ENCODE measurements at regions not wholly inside any gene's neighbourhood (a gene's known extent, or its start where the extent isn't known, plus 50 kb on each side); places are given as distances from the start of the nearest gene placed in this dataset.
"Not testable (repeated sequence)": the region's sequence is repeated elsewhere in the genome, so short reads cannot be mapped to it uniquely, and the experiment has no call there.

DNA sequence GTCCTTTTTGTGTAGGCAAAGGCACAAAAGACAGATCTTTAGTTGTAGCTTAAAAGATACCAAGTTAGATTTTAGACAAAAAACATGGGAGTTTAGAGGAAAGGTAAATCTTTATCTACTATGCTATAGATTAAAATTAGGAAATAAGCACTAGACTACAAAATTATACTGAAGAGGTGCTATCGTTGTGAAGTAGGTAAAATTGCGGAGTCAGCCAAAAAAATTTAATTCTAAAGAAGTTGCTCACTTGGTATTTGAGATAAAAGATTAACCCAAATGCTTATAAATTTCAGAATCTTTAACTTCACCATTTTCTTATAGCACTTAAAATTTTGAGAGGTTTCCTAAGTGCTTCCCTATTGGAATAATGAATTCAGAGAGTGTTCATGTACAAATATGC lies 604.1 kb downstream of the GRXCR1 start:
- Mint-ChIP-seq H3K4me1 (ENCODE audit: low read depth, unreplicated experiment) (no peaks in the 10 kb centered on the region), H3K27ac (ENCODE audit: unreplicated experiment) (no peak overlapping the region), H3K9me3 (ENCODE audit: unreplicated experiment) (no peaks in the 10 kb centered on the region), H3K36me3 (ENCODE audit: unreplicated experiment) (no peaks in the 10 kb centered on the region), H3K27me3 (ENCODE audit: unreplicated experiment) (no peaks in the 10 kb centered on the region), H3K4me3 (ENCODE audit: unreplicated experiment) (no peak overlapping the region)
- TF ChIP-seq, protein P1, sequence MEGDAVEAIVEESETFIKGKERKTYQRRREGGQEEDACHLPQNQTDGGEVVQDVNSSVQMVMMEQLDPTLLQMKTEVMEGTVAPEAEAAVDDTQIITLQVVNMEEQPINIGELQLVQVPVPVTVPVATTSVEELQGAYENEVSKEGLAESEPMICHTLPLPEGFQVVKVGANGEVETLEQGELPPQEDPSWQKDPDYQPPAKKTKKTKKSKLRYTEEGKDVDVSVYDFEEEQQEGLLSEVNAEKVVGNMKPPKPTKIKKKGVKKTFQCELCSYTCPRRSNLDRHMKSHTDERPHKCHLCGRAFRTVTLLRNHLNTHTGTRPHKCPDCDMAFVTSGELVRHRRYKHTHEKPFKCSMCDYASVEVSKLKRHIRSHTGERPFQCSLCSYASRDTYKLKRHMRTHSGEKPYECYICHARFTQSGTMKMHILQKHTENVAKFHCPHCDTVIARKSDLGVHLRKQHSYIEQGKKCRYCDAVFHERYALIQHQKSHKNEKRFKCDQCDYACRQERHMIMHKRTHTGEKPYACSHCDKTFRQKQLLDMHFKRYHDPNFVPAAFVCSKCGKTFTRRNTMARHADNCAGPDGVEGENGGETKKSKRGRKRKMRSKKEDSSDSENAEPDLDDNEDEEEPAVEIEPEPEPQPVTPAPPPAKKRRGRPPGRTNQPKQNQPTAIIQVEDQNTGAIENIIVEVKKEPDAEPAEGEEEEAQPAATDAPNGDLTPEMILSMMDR (IDR thresholded peaks at IDR 0.05; ENCODE audit: partially characterized antibody, unreplicated experiment), result no peak
- DNase-seq, result no peak

DNA sequence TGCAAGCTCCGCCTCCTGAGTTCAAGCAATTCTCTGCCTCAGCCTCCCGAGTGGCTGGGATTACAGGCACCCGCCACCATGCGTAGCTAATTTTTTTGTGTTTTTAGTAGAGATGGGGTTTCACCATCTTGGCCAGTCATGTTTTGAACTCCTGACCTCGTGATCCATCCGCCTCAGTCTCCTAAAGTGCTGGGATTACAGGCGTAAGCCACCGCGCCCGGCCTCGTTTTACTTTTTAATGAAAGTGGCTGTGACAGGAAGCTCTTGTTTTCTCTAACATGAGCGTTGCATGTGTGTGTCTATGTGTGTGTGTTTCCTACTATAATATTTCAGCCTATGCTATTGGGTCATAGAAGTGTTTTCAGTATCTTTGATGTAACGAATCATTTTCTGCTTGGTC lies 613.3 kb downstream of the GRXCR1 start:
- not testable (repeated sequence) for H3K27ac Mint-ChIP-seq (ENCODE audit: unreplicated experiment); H3K27me3 Mint-ChIP-seq (ENCODE audit: unreplicated experiment); H3K36me3 Mint-ChIP-seq (ENCODE audit: unreplicated experiment); DNase-seq; H3K4me3 Mint-ChIP-seq (ENCODE audit: unreplicated experiment); H3K4me1 Mint-ChIP-seq (ENCODE audit: low read depth, unreplicated experiment); H3K9me3 Mint-ChIP-seq (ENCODE audit: unreplicated experiment)

DNA sequence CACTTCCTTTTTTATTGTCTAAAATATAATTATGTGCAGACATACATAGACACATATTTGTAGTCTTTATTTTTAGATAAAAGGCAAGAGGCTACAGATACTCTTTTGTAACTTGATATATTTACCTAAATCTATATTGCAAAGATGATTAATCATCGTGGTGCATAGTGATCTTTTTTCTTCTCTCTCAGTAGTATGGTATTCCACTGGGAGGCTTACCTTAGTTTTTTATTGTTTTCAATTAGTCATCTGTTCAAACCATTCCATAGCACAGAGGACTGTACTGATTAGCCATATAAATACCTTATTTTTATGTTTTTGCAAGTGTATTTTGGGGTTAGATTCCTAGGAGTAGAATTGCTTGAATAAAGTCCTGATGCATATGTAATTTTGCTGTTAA lies 619.7 kb downstream of the GRXCR1 start:
- no peak overlapping the region for H3K27ac Mint-ChIP-seq (ENCODE audit: unreplicated experiment)
- no peak for DNase-seq
- H3K9me3 Mint-ChIP-seq (ENCODE audit: unreplicated experiment), result peaks cover 2% of the 10 kb centered on the region
- no peaks in the 10 kb centered on the region for H3K27me3 Mint-ChIP-seq (ENCODE audit: unreplicated experiment)
- no peak overlapping the region for H3K4me3 Mint-ChIP-seq (ENCODE audit: unreplicated experiment)
- no peaks in the 10 kb centered on the region for H3K36me3 Mint-ChIP-seq (ENCODE audit: unreplicated experiment)
- TF ChIP-seq, protein P1 (IDR thresholded peaks at IDR 0.05; ENCODE audit: partially characterized antibody, unreplicated experiment), result no peak
- H3K4me1 Mint-ChIP-seq (ENCODE audit: low read depth, unreplicated experiment), result no peaks in the 10 kb centered on the region

DNA sequence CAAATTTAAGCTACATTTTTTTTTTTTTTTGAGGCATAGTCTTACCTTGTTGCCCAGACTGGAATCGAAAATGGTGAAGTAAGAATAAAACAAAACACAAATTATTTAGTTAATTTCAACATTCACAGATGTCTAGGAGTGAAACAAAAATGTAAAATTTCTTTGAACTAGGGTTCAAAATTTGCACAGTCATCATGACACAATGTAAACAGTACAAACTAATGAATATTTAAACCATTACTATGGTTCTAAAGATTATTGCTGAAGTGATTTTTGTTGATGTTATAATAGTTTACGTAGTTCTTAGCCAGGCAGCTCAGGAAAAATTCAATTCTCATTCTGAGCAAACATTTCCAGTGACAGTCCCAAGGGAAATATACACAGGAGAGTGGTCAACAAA lies 633.1 kb downstream of the GRXCR1 start:
- Mint-ChIP-seq H3K4me1 (ENCODE audit: low read depth, unreplicated experiment) (no peaks in the 10 kb centered on the region), H3K9me3 (ENCODE audit: unreplicated experiment) (peaks cover 2% of the 10 kb centered on the region), H3K27me3 (ENCODE audit: unreplicated experiment) (peaks cover 2% of the 10 kb centered on the region), H3K36me3 (ENCODE audit: unreplicated experiment) (no peaks in the 10 kb centered on the region), H3K4me3 (ENCODE audit: unreplicated experiment) (no peak overlapping the region), H3K27ac (ENCODE audit: unreplicated experiment) (no peak overlapping the region)
- no peak for DNase-seq
- TF ChIP-seq, protein P1 (IDR thresholded peaks at IDR 0.05; ENCODE audit: partially characterized antibody, unreplicated experiment), result no peak

- Mint-ChIP-seq H3K4me3 (ENCODE audit: unreplicated experiment) (no peak overlapping the region), H3K27ac (ENCODE audit: unreplicated experiment) (no peak overlapping the region), H3K9me3 (ENCODE audit: unreplicated experiment) (no peaks in the 10 kb centered on the region), H3K4me1 (ENCODE audit: low read depth, unreplicated experiment) (no peaks in the 10 kb centered on the region), H3K27me3 (ENCODE audit: unreplicated experiment) (no peaks in the 10 kb centered on the region), H3K36me3 (ENCODE audit: unreplicated experiment) (peaks cover 5% of the 10 kb centered on the region)
- TF ChIP-seq, protein P1 (IDR thresholded peaks at IDR 0.05; ENCODE audit: partially characterized antibody, unreplicated experiment), result no peak
- no peak for DNase-seq
Observed at GRCh38 chr4:43547561-43547960, 655.0 kb downstream of the GRXCR1 start.
